Ramos (cell line): ENCODE measurements at regions not wholly inside any gene's neighbourhood (a gene's known extent, or its start where the extent isn't known, plus 50 kb on each side); places are given as distances from the start of the nearest gene placed in this dataset.

Experiments used
- in situ Hi-C: fragments of 300-500 bp; cut with MboI; formaldehyde crosslinking; loops from one replicate; pipeline ENCODE4 v1.14.3; 2022; ENCODE audit warnings: low sequenced_read_pairs; ENCODE audit not compliant: unreplicated experiment

DNA sequence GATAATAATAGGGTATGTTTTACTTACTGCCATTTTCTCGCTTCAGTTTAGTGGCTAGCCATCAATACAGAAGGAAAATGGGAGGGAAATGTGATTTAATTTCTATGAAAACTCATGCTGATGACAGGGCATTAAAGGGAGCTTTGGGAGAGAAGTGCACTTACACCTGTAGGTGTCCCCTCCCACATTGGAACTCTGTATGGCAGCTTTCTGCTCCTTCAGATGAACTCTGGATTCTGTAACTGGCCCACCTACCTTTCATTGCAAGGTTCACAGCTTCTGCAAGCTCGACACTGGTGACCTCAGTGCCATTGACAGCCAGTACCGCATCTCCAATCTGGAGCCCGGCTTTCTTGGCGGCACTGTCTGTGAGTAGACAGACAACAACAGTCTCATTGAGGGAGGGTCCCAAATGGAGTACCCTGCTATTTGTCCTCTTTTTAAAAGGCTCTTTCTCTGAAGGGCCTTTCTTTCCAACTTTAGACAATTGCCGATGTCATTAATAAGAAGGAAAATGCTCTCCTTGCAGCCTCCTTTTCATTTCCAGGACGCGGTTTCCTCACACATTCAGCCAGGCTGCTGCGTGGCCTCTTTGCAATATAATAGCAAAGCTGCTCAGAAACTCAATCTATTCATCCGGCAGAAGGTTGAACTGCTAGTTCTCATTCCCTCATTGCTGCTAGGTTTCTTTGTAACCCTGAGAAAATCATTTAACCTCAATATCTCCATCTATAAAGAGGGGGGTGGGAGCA, 63.6 kb downstream of the NUDT12 start:
- in situ Hi-C loops: no loop called here

- in situ Hi-C loops: no loop called here
These were observed 64.4 kb downstream of the NUDT12 start for GRCh38 chr5:103498211-103498610.

DNA sequence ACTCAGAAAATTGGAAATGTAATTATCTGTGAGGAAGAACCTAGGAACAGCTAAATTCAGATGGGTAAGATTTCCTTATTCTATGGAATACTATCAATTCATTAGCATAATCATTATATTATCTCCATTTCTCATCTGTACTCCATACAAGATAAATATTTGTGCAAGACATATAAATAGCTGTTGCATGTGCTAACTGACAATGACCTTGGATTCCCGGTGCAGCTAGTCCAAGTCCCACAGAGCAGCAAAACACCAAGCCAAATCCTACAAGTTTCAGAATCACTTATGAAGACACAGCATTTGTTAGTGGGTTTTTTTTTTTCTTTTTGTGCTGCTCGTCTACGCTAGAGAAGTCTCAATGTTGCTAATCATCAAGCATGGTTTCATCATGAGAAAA, 64.8 kb downstream of the NUDT12 start:
- in situ Hi-C loops: no loop called here

GRCh38 chr5:103490030-103490739, 72.4 kb downstream of the NUDT12 start:
- in situ Hi-C loops: no loop called here

DNA sequence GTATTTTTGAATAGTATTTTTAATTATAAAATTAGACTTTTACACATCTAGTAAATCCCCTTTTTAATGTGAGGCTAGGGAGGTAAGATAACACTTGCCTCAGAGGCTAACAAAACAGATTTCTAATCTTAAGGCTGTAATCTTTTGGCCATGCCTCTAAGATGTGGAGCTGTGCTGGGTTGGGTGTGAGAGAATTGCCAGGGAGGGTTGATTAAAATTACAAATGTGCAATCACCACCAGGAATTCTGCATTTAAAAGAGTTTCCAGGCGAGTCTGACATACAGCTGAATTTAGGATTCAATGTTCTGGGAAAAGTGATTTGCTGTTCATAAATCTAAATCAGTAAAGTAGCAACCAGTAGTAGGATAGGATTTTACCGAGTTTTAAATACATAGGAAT, 73.3 kb downstream of the NUDT12 start:
- in situ Hi-C loops: no loop called here

DNA sequence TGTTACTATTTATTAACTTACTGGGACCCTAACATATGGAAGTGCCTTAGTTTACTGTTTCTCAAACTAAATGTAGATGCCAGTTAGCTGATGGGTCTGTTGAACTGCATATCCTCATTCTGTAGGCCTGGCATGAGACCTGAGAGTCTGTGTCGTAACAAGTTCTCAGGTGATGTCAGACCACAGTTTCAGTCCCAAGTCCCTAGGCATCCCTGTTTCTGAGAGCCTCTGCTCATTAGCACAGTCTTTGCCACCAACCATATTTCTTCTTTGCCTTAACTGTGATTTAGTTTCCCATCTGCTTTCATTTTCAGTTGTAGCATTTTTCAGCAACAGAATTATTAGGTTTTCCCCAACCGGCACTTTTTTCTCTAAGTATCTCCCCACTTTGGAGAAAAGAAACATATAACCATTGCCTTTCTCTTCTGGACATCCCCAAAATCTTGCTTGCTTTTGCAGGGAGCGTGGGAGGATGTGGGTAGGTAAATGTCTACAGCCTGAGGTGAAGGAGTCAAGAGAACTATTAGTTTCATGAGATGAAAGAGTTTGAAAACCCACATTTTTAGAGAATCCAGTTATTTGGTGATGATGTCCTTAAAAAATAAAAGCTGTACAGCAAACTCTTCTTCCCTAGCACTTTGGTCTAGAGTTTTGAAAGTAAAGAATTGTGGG, 74.6 kb downstream of the NUDT12 start:
- in situ Hi-C loops: no loop called here

DNA sequence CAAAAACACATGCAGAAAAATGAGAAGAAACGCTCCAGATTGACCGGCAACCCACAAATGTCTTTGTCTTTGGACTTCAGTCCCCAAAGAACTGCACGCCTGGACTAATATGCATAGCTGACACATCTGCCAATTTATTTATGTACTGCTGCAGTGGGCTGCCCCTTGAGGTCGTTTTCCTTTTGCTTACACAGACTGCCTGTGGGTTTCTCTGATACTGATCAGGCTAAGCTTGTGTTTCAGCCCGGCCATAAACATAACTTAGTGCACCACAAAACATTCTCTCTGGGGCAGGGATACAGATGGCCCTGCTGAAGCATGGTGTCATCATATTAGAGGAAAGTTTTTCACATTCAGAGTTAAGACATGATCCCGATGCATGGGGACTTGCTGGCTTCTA, 75.4 kb downstream of the NUDT12 start:
- in situ Hi-C loops: no loop called here

GRCh38 chr5:103486739-103487138, 75.8 kb downstream of the NUDT12 start:
- in situ Hi-C loops: no loop called here

- in situ Hi-C loops: no loop called here
These were observed 82.3 kb downstream of the NUDT12 start for GRCh38 chr5:103480246-103480645.

GRCh38 chr5:103477678-103478077, 84.9 kb downstream of the NUDT12 start:
- in situ Hi-C loops: loop anchor here (10.0 kb wide), 1 partner anchor 243 kb away; no protein-coding TSS in a partner anchor

GRCh38 chr5:103476811-103477210, 85.8 kb downstream of the NUDT12 start:
- in situ Hi-C loops: loop anchor here (10.0 kb wide), 1 partner anchor 242 kb away; no protein-coding TSS in a partner anchor

DNA sequence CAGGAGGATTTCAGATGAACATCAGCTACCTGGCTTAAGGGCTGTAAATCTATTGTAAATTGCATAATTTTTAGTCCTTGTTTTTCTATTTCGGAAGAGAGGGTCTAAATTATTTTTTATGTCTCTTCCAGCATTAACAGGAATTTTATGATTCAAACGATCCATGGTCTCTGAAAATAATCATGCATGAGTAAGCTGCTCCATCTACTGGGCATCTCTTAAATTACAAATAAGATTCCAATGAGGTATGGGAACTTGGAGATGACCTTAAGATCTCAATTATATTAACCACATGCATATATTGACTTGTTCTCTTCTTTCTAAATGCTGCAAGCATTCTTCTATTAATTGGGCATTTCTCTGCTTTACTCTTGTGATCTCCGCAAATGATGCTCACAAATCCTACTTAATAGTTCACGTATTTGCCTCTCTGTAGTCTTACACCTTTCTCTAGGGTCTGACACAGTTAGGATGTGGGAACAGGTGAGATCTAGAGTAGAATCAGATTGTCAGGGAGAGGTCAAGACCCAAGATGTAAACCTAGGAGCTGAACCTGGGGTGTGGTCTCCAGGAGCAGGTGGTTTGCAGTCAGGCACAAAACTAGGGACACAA, 86.9 kb downstream of the NUDT12 start:
- in situ Hi-C loops: loop anchor here (10.0 kb wide), 1 partner anchor 241 kb away; no protein-coding TSS in a partner anchor

DNA sequence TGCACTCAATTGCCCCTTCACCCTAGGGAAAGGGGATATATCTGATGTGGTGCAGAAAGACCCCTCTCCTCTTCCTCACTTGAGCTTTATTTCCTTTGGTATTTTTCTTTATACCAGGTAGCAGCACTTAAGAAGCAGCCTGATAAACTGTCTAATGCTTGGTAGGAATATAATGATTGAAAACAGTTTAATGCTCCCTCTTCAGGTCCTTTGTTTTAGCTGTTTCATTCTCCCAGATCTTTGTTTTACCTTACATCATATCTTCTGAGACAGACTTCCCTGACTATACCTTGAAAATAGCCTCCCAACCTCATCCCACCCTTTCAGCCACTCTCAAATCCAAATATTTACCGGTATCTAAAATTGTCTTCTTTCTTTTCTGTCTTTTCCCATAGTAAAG, 87.9 kb downstream of the NUDT12 start:
- in situ Hi-C loops: loop anchor here (10.0 kb wide), 1 partner anchor 240 kb away; no protein-coding TSS in a partner anchor

GRCh38 chr5:103473725-103474124, 88.9 kb downstream of the NUDT12 start:
- in situ Hi-C loops: loop anchor here (10.0 kb wide), 1 partner anchor 239 kb away; no protein-coding TSS in a partner anchor

GRCh38 chr5:103472830-103473229, 89.8 kb downstream of the NUDT12 start:
- in situ Hi-C loops: loop anchor here (10.0 kb wide), 1 partner anchor 238 kb away; no protein-coding TSS in a partner anchor

- in situ Hi-C loops: loop anchor here (10.0 kb wide), 1 partner anchor 237 kb away; no protein-coding TSS in a partner anchor
These were observed 90.3 kb downstream of the NUDT12 start for GRCh38 chr5:103472265-103472664.

DNA sequence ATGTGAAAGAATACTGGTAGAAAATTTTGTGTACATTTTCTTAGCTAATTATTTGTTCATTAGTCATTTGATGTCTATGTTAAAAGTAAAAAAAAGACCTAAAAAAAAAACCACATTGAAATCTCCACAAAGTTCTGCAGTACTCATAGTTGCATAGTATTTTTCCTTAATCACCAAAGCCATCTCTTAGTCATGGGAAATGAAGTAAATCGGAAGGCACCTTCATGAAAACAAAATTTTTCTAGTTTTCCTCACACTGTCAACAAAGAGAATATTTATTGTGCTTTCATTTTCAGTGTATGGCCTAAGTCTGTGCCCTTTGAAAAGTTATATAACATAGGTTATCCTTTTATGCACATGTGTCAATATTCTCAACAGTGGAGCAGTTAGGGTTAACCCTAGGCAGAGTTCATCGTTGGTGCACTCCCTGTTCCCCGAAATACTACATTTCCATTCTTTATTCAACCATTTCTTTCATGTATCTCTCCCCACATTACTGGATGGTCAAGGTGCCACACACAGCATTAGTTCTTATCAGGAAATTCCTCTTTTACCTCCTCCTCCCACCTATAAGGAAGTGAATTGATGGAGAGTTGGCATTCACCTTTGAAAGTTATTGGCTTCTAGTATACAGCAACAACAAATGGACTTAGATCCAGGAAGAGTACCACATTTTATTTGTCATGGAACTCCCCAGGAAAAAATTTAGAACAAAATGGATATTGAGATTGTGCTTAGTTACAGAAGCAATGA, 93.1 kb downstream of the NUDT12 start:
- in situ Hi-C loops: loop anchor here (10.0 kb wide), 1 partner anchor 235 kb away; no protein-coding TSS in a partner anchor

DNA sequence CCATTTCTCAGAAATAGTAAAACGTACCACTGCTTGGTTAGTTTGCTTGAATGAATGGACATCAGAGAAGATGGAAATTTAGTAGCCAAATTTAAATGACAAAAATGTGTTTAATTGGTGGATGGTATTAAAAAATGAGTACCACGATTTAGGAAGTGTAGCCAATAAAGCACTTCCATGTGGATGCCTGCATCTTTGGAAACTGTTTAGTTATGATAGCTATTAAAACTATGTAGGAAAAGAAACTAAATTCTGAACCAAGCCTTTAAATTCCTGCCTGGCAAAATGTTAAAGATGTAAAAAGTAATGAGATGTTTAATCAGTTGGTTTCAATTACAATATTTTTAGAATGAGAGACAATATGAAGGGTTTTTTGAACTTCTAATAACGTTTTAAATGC, 94.8 kb downstream of the NUDT12 start:
- in situ Hi-C loops: no loop called here

DNA sequence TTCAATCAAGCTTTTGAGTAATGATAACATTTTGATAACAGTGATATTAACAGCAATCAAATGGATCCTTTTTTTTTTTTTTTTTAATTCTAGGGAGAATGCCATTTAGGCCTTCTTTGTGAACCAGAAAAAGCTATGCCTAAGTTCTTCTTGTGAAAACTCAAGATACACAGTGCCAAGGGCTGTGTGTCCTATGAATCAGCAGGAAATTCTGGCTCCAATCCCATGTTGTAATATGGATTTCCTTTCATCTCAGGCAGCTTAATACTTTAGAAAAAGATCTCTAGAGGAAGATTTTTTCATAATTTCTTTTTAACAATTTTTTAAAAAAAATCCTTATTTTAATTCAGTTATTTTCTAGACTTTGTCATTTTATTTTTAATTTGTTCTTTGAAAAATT, 96.1 kb downstream of the NUDT12 start:
- in situ Hi-C loops: no loop called here

DNA sequence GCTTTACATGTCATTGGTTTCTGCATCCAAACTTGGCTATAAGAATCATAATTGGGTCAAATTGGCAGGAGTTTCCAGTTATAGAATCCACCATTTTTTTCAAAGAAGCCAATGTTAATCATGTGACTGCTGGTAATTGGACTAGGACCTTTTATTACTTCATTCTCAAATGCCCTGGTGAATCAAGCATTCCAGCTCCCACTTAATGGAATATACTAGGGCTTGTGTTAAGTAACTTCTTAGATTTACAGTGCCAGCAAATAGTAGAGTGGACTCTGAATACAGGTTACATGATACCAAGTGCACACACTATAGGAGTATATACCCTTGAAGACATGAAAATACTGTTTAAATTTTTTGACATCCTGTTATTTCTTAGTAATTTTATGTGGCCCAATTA, 96.7 kb downstream of the NUDT12 start:
- in situ Hi-C loops: no loop called here
